Transverse colon (tissue), 4 donors: ENCODE measurements at regions not wholly inside any gene's neighbourhood (a gene's known extent, or its start where the extent isn't known, plus 50 kb on each side); places are given as distances from the start of the nearest gene placed in this dataset.
A peak's percentile ranks its signal among the peaks of the same experiment; 100 is the strongest.
"Not testable (repeated sequence)": the region's sequence is repeated elsewhere in the genome, so short reads cannot be mapped to it uniquely, and the experiment has no call there.

ENCODE experiments used
- DNase-seq: peaks from one replicate; pipeline ENCODE4 v3.0.0-alpha.2; 2019
- H3K27ac ChIP-seq, 4 donors: fragments of 200-600 bp; sonication (generic); 2 replicates each; pipeline ENCODE4 v1.5.1; 2016 to 2018; ENCODE audit warnings: inconsistent platforms in 4 of 4
- H3K27me3 ChIP-seq: fragments of 200-600 bp; sonication (generic); 2 replicates; pipeline ENCODE4 v1.5.1; 2017; ENCODE audit warnings: inconsistent platforms
- H3K36me3 ChIP-seq, 4 donors: fragments of 200-600 bp; sonication (generic); 2 replicates each; pipeline ENCODE4 v1.5.1; 2017 to 2019; ENCODE audit warnings: inconsistent platforms in 4 of 4
- H3K4me1 ChIP-seq, 4 donors: fragments of 200-600 bp; sonication (generic); 2 replicates each; pipeline ENCODE4 v1.5.1; 2017 to 2020; ENCODE audit warnings: inconsistent platforms in 4 of 4
- H3K4me3 ChIP-seq, 4 donors: fragments of 200-600 bp; sonication (generic); 1 replicate in 1 of 4; 2 replicates in 3 of 4; pipeline versions ENCODE4 v1.5.1 to v1.6.1; 2017 to 2019; ENCODE audit warnings: inconsistent platforms in 4 of 4
- H3K9me3 ChIP-seq, 2 donors: fragments of 200-600 bp; sonication (generic); 2 replicates each; pipeline ENCODE4 v1.5.1; 2017 to 2019; ENCODE audit warnings: inconsistent platforms in 2 of 2
- CTCF ChIP-seq, 5 experiments: fragments of 200-600 bp in 3 of 5; fragments of 450-650 bp in 2 of 5; sonication (generic) in 3 of 5; IDR thresholded peaks; 1 replicate in 2 of 5; 2 replicates in 3 of 5; pipeline ENCODE4 v1.5.1; 2016 to 2017; ENCODE audit warnings: antibody characterized with exemption in 5 of 5, inconsistent platforms in 3 of 5, mild to moderate bottlenecking in 2 of 5, moderate library complexity in 1 of 5
- EP300 ChIP-seq: sonication (generic); formaldehyde crosslinking; IDR thresholded peaks from one replicate; pipeline ENCODE4 v1.6.1; 2017; ENCODE audit warnings: antibody characterized with exemption, low read depth
- POLR2A ChIP-seq: fragments of 450-650 bp; IDR thresholded peaks from one replicate; pipeline ENCODE4 v1.6.1; 2016; ENCODE audit warnings: antibody characterized with exemption, mild to moderate bottlenecking, moderate library complexity
- POLR2AphosphoS5 ChIP-seq, 3 donors: sonication (generic); formaldehyde crosslinking; IDR thresholded peaks; one replicate each; pipeline ENCODE4 v1.6.1; 2016; ENCODE audit warnings: antibody characterized with exemption in 3 of 3
- WGBS, 2 donors: methylation state at CpG; one replicate each; pipeline ENCODE4 v1.1.5; 2018; ENCODE audit warnings: low coverage in 1 of 2; 5-methylcytosine and 5-hydroxymethylcytosine counted together
- in situ Hi-C, 4 donors: fragments of 200-750 bp; cut with MboI; loops; one replicate each; pipeline versions ENCODE4 v1.15.0 to v1.15.1; 2017; ENCODE audit warnings: low sequenced_read_pairs in 3 of 4, low pct_ligation_motif_present in 1 of 4, low pct_unique_long_range_greater_than_20kb in 1 of 4
- intact Hi-C: fragments of 100-400 bp; cut with DNase I; formaldehyde crosslinking; loops from one replicate; pipeline ENCODE4 v1.15.1; 2023; ENCODE audit warnings: low total_unique reads

DNA sequence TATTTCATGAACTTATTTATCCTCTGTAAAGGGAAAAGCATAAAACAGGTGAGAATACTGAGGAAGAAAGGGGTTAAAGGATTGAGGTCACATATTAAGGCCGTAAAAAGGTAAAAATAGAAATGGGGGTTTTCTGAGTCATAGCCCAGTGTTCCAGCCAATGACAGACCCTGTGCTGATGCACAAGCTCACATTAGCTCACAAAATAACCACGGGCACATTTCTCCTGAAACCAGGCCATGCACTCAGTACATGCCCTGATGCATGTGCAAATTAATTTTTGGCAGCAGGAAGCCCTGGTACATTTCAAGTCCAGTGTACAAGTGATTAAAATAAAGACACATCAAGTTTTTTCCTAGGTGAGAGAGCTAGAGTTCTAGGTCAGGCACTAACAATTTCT lies 194.4 kb downstream of the TMEM200A start:
- intact Hi-C loops = no loop called here
- Histone ChIP-seq H3K36me3 (no peaks in the 10 kb centered on the region), H3K4me1 (no peaks in the 10 kb centered on the region), H3K27ac (no peak overlapping the region), H3K4me3 (no peak overlapping the region), H3K27me3 (no peaks in the 10 kb centered on the region), H3K9me3 (no peaks in the 10 kb centered on the region)
- TF ChIP-seq POLR2A = no peak
- no peak for TF ChIP-seq EP300
- TF ChIP-seq POLR2AphosphoS5 (IDR thresholded peaks at IDR 0.05) = no peak
- TF ChIP-seq CTCF (IDR thresholded peaks at IDR 0.05) = no peak
- 62 to 74% methylated on average over 2 of the region's 2 CpGs for WGBS, 2 donors
- no peak for DNase-seq
- in situ Hi-C loops = no loop called here

DNA sequence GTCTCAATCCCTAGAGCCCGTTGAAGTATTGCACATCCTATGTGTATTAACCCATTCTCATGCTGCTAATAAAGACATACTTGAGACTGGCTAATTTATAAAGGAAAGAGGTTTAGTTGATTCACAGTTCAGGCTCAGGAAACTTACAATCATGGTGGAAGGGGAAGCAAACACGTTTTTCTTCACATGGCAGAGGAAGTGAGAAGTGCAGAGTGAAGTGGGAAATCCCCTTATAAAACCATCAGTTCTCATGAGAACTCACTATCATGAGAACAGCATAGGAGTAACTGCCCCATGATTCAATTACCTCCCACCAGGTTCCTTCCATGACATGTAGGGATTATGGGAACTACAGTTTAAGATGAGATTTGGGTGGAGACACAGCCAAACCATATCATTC lies 195.3 kb downstream of the TMEM200A start:
- in situ Hi-C loops, DNase-seq, H3K27ac ChIP-seq, H3K4me1 ChIP-seq, H3K36me3 ChIP-seq, intact Hi-C loops, H3K9me3 ChIP-seq, H3K4me3 ChIP-seq, H3K27me3 ChIP-seq: not testable (repeated sequence)
- WGBS, 2 donors = 63 to 71% methylated on average over 2 of the region's 2 CpGs

DNA sequence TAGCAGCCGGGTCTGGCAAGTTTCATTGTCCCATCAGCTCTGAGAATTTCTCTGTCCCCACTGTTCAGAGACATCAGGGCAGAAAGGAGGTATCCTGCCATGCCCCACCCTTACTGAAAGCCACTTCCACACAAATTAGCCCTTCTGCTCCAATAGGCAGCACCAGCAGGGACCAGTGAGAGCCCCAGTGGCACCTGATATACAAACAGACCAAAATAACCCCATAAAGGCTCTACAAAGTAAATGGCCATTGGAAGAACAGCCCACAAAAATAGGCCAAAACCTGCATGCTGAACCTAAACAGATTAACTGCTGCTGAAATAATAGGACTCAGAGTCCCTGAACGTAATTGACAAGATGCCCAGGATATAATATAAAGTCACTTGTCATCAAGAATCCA lies 199.9 kb downstream of the TMEM200A start:
- H3K36me3 ChIP-seq = no peaks in the 10 kb centered on the region
- H3K4me3 ChIP-seq = no peak overlapping the region
- TF ChIP-seq POLR2A = no peak
- TF ChIP-seq POLR2AphosphoS5 (IDR thresholded peaks at IDR 0.05) = no peak
- TF ChIP-seq EP300 = no peak
- TF ChIP-seq CTCF (IDR thresholded peaks at IDR 0.05) = no peak
- H3K4me1 ChIP-seq = no peaks in the 10 kb centered on the region
- no peak overlapping the region for H3K27ac ChIP-seq
- H3K27me3 ChIP-seq = no peaks in the 10 kb centered on the region
- WGBS, 2 donors = 83 to 86% methylated on average over 1 to 2 of the region's 2 CpGs
- intact Hi-C loops = no loop called here
- no peak for DNase-seq
- in situ Hi-C loops = no loop called here
- no peaks in the 10 kb centered on the region for H3K9me3 ChIP-seq

GRCh38 chr6:130574146-130574545 lies 208.3 kb downstream of the TMEM200A start:
- Histone ChIP-seq H3K27me3 (no peaks in the 10 kb centered on the region), H3K36me3 (no peaks in the 10 kb centered on the region), H3K27ac (no peak overlapping the region), H3K4me1 (no peaks in the 10 kb centered on the region), H3K4me3 (no peak overlapping the region), H3K9me3 (peaks cover 0 to 3% of the 10 kb centered on the region in 2 donors)
- TF ChIP-seq POLR2AphosphoS5 (IDR thresholded peaks at IDR 0.05) (no peak), EP300 (no peak), CTCF (IDR thresholded peaks at IDR 0.05) (no peak), POLR2A (no peak)
- in situ Hi-C loops = no loop called here
- intact Hi-C loops = no loop called here
- 52 to 64% methylated on average over 2 of the region's 2 CpGs for WGBS, 2 donors
- no peak for DNase-seq

GRCh38 chr6:130575557-130575956 lies 209.7 kb downstream of the TMEM200A start:
- intact Hi-C loops (no loop called here), in situ Hi-C loops (no loop called here)
- no peak for TF ChIP-seq EP300
- TF ChIP-seq CTCF (IDR thresholded peaks at IDR 0.05) = no peak
- TF ChIP-seq POLR2A = no peak
- TF ChIP-seq POLR2AphosphoS5 (IDR thresholded peaks at IDR 0.05) = no peak
- Histone ChIP-seq H3K27ac (peak overlapping the region in 1 of 4 donors; percentile 25), H3K4me1 (no peaks in the 10 kb centered on the region), H3K9me3 (peaks cover 0 to 3% of the 10 kb centered on the region in 2 donors), H3K4me3 (no peak overlapping the region), H3K27me3 (no peaks in the 10 kb centered on the region), H3K36me3 (no peaks in the 10 kb centered on the region)
- WGBS, 2 donors = 66 to 73% methylated on average over 3 of the region's 3 CpGs
- no peak for DNase-seq
